ENCODE measurements at regions not wholly inside any gene's neighbourhood (a gene's known extent, or its start where the extent isn't known, plus 50 kb on each side); places are given as distances from the start of the nearest gene placed in this dataset.

DNA sequence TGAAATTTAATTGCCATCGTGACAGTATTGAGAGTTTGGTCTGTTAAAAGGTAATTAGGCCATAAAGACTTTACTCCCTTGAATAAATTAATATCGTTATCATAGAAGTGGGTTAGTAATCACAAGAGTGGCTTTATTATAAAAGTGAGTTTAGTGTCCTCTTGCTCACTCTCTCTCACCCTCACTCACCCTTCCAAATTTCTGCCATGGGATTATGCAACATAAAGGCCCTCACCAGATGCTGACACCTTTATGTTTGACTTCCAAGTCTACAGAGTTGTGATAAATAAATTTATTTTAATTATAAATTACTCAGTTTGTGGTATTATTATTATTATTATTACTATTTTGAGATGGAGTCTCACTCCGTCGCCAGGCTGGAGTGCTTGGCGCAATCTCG lies 1070.8 kb downstream of the PCDH18 start:
- no peaks in the 10 kb centered on the region for H3F3A ChIP-seq (ENCODE audit: control insufficient read depth, insufficient read depth)
- no peak overlapping the region for H3K27ac ChIP-seq (ENCODE audit: low read depth, low read length)
- no peaks in the 10 kb centered on the region for H3K79me2 ChIP-seq (ENCODE audit: control insufficient read depth, low read length)
- no peak for TF ChIP-seq EZH2phosphoT487 (IDR thresholded peaks at IDR 0.05; ENCODE audit: borderline replicate concordance, low read length)
- TF ChIP-seq, protein P1, sequence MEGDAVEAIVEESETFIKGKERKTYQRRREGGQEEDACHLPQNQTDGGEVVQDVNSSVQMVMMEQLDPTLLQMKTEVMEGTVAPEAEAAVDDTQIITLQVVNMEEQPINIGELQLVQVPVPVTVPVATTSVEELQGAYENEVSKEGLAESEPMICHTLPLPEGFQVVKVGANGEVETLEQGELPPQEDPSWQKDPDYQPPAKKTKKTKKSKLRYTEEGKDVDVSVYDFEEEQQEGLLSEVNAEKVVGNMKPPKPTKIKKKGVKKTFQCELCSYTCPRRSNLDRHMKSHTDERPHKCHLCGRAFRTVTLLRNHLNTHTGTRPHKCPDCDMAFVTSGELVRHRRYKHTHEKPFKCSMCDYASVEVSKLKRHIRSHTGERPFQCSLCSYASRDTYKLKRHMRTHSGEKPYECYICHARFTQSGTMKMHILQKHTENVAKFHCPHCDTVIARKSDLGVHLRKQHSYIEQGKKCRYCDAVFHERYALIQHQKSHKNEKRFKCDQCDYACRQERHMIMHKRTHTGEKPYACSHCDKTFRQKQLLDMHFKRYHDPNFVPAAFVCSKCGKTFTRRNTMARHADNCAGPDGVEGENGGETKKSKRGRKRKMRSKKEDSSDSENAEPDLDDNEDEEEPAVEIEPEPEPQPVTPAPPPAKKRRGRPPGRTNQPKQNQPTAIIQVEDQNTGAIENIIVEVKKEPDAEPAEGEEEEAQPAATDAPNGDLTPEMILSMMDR (IDR thresholded peaks at IDR 0.05; ENCODE audit: low read depth, low read length, poor library complexity, severe bottlenecking) = no peak
- no peak overlapping the region for H3K4me2 ChIP-seq (ENCODE audit: low read length)
- H3K9me3 ChIP-seq (ENCODE audit: control insufficient read depth, insufficient read depth, low read length) = no peaks in the 10 kb centered on the region
- H4K20me1 ChIP-seq (ENCODE audit: control insufficient read depth, insufficient read depth, low read depth, low read length) = no peaks in the 10 kb centered on the region
- no peaks in the 10 kb centered on the region for H3K27me3 ChIP-seq (ENCODE audit: control insufficient read depth, low read length)
- H3K9me2 ChIP-seq (replicated peaks; ENCODE audit: control insufficient read depth, low read length) = no peaks in the 10 kb centered on the region
- H3K36me3 ChIP-seq (ENCODE audit: control insufficient read depth, low read length) = no peaks in the 10 kb centered on the region
- no peaks in the 10 kb centered on the region for H3K4me1 ChIP-seq (ENCODE audit: control insufficient read depth, low read length)
- no peak overlapping the region for H3K4me3 ChIP-seq (ENCODE audit: low read length)

DNA sequence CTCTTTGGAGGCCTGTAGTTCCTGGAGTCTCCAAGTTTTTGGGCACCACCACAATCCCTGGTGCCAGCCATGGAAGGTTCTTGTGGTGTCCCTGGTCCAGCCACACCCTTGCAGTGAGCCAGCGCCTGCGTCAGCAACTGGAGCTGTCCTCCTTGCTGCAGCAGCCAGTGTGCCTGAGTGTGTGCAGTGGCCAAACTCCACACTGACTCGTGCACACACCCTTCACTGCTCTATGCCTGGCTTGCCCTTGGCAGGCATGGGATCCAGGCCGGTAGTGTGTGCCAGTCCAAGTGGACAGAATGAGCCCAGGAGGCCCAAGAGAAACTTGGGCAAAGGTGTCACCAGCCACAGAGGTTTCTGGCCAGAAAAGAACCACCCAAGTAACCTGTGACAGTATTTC lies 1074.0 kb downstream of the PCDH18 start:
- Histone ChIP-seq H3K4me2 (ENCODE audit: low read length) (no peak overlapping the region), H3K27me3 (ENCODE audit: control insufficient read depth, low read length) (no peaks in the 10 kb centered on the region), H3F3A (ENCODE audit: control insufficient read depth, insufficient read depth) (no peaks in the 10 kb centered on the region), H3K36me3 (ENCODE audit: control insufficient read depth, low read length) (no peaks in the 10 kb centered on the region), H3K4me1 (ENCODE audit: control insufficient read depth, low read length) (no peaks in the 10 kb centered on the region), H4K20me1 (ENCODE audit: control insufficient read depth, insufficient read depth, low read depth, low read length) (no peaks in the 10 kb centered on the region), H3K27ac (ENCODE audit: low read depth, low read length) (no peak overlapping the region), H3K9me2 (replicated peaks; ENCODE audit: control insufficient read depth, low read length) (no peaks in the 10 kb centered on the region), H3K79me2 (ENCODE audit: control insufficient read depth, low read length) (no peaks in the 10 kb centered on the region), H3K9me3 (ENCODE audit: control insufficient read depth, insufficient read depth, low read length) (no peaks in the 10 kb centered on the region), H3K4me3 (ENCODE audit: low read length) (no peak overlapping the region)
- TF ChIP-seq, protein P1 (IDR thresholded peaks at IDR 0.05; ENCODE audit: low read depth, low read length, poor library complexity, severe bottlenecking) = no peak
- TF ChIP-seq EZH2phosphoT487 (IDR thresholded peaks at IDR 0.05; ENCODE audit: borderline replicate concordance, low read length) = no peak

DNA sequence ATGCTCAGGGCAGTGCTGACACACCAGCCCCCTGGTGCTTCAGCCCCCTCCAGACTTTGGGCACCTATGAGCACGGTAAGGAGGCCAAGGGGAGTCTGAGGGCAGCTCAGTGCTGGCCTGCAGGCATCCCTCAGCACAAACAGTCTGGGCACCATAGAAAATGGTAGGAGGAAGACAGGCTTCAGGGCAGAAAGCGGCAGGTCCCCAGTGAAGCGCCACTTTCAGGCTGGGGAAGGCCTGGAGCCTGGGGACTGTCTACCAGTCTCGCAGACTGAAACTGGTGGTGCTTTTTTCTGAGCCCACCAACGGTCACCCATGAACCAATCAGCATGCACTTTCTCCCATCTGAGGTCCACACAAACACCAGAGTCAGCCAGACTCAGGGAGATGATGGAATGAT lies 1074.7 kb downstream of the PCDH18 start:
- Histone ChIP-seq H3K36me3 (ENCODE audit: control insufficient read depth, low read length) (no peaks in the 10 kb centered on the region), H3K27me3 (ENCODE audit: control insufficient read depth, low read length) (no peaks in the 10 kb centered on the region), H3K4me2 (ENCODE audit: low read length) (no peak overlapping the region), H3K27ac (ENCODE audit: low read depth, low read length) (no peak overlapping the region), H3K79me2 (ENCODE audit: control insufficient read depth, low read length) (no peaks in the 10 kb centered on the region), H3K9me2 (replicated peaks; ENCODE audit: control insufficient read depth, low read length) (no peaks in the 10 kb centered on the region), H3K9me3 (ENCODE audit: control insufficient read depth, insufficient read depth, low read length) (no peaks in the 10 kb centered on the region), H3K4me1 (ENCODE audit: control insufficient read depth, low read length) (no peaks in the 10 kb centered on the region), H3K4me3 (ENCODE audit: low read length) (no peak overlapping the region), H4K20me1 (ENCODE audit: control insufficient read depth, insufficient read depth, low read depth, low read length) (no peaks in the 10 kb centered on the region), H3F3A (ENCODE audit: control insufficient read depth, insufficient read depth) (no peaks in the 10 kb centered on the region)
- TF ChIP-seq EZH2phosphoT487 (IDR thresholded peaks at IDR 0.05; ENCODE audit: borderline replicate concordance, low read length) = no peak
- TF ChIP-seq, protein P1 (IDR thresholded peaks at IDR 0.05; ENCODE audit: low read depth, low read length, poor library complexity, severe bottlenecking) = no peak

DNA sequence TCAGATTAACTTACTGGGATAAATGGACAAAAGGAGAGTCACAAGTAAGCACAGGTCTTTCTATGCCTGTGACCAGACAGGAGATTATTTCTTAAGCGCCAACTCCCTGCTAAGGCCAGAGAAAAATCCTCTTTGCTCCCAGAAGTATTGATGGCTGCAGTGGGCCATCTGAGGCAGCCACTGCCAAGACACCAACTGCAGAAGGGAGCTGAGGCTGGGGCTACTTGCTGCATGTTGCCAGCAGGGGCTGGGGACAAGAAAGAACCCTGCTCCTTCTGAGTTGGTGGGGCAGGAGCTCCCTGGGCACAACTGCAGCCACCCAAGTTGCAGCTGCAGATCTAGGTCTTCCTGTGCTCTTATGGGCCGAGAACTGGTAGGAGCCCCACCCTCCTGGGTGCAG lies 1075.3 kb downstream of the PCDH18 start:
- no peaks in the 10 kb centered on the region for H3K9me3 ChIP-seq (ENCODE audit: control insufficient read depth, insufficient read depth, low read length)
- no peaks in the 10 kb centered on the region for H3K27me3 ChIP-seq (ENCODE audit: control insufficient read depth, low read length)
- H4K20me1 ChIP-seq (ENCODE audit: control insufficient read depth, insufficient read depth, low read depth, low read length) = no peaks in the 10 kb centered on the region
- no peak overlapping the region for H3K4me3 ChIP-seq (ENCODE audit: low read length)
- H3K4me1 ChIP-seq (ENCODE audit: control insufficient read depth, low read length) = no peaks in the 10 kb centered on the region
- H3K79me2 ChIP-seq (ENCODE audit: control insufficient read depth, low read length) = no peaks in the 10 kb centered on the region
- no peaks in the 10 kb centered on the region for H3F3A ChIP-seq (ENCODE audit: control insufficient read depth, insufficient read depth)
- no peak overlapping the region for H3K4me2 ChIP-seq (ENCODE audit: low read length)
- TF ChIP-seq, protein P1 (IDR thresholded peaks at IDR 0.05; ENCODE audit: low read depth, low read length, poor library complexity, severe bottlenecking) = no peak
- TF ChIP-seq EZH2phosphoT487 (IDR thresholded peaks at IDR 0.05; ENCODE audit: borderline replicate concordance, low read length) = no peak
- no peaks in the 10 kb centered on the region for H3K9me2 ChIP-seq (replicated peaks; ENCODE audit: control insufficient read depth, low read length)
- no peaks in the 10 kb centered on the region for H3K36me3 ChIP-seq (ENCODE audit: control insufficient read depth, low read length)
- H3K27ac ChIP-seq (ENCODE audit: low read depth, low read length) = no peak overlapping the region
